Endometrium (tissue), 2 donors: ENCODE measurements at regions not wholly inside any gene's neighbourhood (a gene's known extent, or its start where the extent isn't known, plus 50 kb on each side); places are given as distances from the start of the nearest gene placed in this dataset.
"Not testable (repeated sequence)": the region's sequence is repeated elsewhere in the genome, so short reads cannot be mapped to it uniquely, and the experiment has no call there.

Source experiments
- FAIRE-seq: peaks from 2 replicates; lab custom pipeline; 2012; peaks lifted over from hg19 to GRCh38; lab: Jason Lieb, UNC
- donor health status: control.
- donor health status: control.

DNA sequence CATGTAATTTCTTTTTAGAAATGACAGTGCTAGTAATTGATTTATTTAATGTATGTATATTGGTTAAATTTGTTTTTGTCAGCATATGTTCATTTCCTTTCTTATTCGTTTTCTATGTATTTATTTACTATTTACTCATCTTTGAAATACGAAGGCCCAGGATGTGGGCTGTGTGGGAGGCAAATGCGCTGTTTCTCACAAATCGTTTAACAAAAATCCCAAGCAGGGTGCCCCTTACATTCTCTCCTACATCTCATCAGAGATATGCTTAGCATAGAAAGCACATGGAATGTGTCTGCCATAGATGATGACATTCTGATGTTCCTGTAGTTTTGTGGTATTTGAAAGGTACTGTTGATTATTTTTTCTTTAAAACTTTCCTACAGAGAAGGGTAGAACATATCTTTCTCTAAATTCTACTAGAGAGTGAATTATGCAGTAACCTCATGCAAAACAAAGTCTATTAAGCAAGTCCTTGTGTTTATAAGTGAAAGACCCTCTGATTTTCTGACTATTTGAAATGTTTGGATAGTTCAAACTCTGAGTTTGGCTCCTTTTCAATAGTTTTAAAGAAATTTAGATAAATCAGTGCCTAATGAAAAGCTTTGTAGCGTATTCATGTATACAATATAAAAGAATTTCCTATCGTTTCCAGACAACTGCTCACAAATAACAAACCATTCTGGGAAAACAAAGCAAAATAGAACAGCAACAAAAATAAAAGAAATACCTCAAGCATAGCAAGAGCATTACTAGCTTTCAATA lies 111.1 kb upstream of the VGLL3 start:
- FAIRE-seq: no peak

GRCh38 chr3:87097733-87098132 lies 106.8 kb upstream of the VGLL3 start:
- not testable (repeated sequence) for FAIRE-seq

- no peak for FAIRE-seq
Observed at GRCh38 chr3:87090631-87091030, 99.7 kb upstream of the VGLL3 start.

GRCh38 chr3:87088993-87089841 lies 98.3 kb upstream of the VGLL3 start:
- FAIRE-seq: no peak

GRCh38 chr3:87088430-87088992 lies 97.6 kb upstream of the VGLL3 start:
- FAIRE-seq: no peak

DNA sequence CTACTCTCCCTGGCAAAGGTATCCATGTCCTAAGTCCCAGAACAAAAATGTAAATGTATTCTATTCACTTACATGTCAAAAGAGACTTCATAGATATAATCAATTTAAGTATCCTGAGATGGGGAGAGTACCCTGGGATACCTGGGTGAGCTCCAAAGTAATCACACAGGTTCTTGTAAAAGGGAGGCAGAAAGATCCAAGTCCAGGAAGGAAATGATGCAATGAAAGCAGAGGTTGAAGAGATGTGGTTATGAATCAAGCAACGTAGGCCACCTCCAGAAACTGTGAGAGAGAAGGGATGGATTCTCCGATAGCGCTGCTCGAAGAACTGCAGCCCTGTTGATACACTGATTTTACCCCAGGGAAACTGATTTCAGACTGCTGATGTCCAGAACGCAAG lies 93.9 kb upstream of the VGLL3 start:
- no peak for FAIRE-seq

GRCh38 chr3:87082796-87083440 lies 92.0 kb upstream of the VGLL3 start:
- FAIRE-seq: peak; percentile 87

DNA sequence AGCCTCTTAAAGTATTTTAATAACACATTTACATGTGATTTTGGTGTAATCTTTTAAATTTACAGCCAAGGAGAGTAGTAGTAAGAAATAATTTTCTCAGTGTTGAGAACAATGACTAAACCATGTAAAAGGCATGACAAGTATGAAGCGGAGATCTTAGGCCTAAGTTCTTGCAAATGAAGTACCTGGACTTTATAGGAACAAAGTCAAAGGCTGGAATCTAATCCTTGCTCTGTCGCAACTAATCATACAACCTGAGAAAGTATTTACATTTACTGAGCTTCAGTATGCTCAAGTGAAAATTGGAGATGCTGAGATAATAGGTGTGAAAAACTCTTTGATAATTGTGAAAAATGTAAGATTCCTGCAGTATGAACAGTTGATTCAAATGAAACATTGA lies 86.4 kb upstream of the VGLL3 start:
- FAIRE-seq: no peak

- no peak for FAIRE-seq
Observed at GRCh38 chr3:87076946-87077345, 86.0 kb upstream of the VGLL3 start.

GRCh38 chr3:87073496-87074145 lies 82.7 kb upstream of the VGLL3 start:
- no peak for FAIRE-seq

- no peak for FAIRE-seq
Observed at GRCh38 chr3:87072446-87072845, 81.5 kb upstream of the VGLL3 start.

DNA sequence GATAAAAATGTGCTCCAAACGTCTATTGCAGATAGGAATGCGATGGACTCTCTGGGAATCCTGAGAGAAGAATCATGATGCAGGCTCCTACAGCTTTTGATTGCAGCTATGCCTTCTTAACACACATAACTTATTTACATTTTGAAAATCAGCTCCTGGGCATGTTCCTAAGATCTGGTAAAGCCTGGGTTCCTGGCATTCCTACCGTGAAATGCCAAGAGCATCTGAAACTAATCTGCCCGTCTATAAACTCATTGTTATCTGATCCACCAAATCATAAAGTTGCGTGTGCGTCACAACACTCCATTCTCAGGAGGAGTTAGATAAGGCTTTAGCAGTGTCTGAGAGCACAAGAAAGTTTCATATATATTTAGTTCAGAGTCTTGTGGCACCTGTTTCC lies 79.0 kb upstream of the VGLL3 start:
- FAIRE-seq: no peak

GRCh38 chr3:87069021-87069420 lies 78.1 kb upstream of the VGLL3 start:
- FAIRE-seq: no peak

DNA sequence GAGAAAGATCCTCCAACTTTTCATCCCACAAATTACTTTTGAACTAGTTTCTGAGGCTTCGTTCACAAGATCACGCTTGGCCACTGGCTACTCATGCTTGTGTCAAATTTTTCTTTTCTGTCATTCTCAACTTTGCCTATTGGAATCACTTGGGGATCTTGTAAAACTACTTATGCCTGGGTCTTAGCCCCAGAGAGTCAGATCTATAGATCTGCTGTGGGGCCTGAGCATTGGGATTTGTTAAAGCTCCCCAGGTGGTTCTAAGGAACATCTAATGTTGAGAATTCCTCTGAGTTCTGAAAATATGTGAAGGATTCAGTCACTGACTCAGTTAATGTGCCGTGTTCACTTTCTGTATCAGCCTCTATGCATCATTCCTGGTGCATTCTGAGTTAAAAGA lies 71.7 kb upstream of the VGLL3 start:
- FAIRE-seq: no peak

- FAIRE-seq: no peak
Observed at GRCh38 chr3:87057474-87057873, 66.5 kb upstream of the VGLL3 start.

GRCh38 chr3:87053553-87053952 lies 62.6 kb upstream of the VGLL3 start:
- FAIRE-seq: no peak

GRCh38 chr3:87052499-87053260 lies 61.7 kb upstream of the VGLL3 start:
- no peak for FAIRE-seq

GRCh38 chr3:87047852-87048251 lies 56.9 kb upstream of the VGLL3 start:
- no peak for FAIRE-seq

DNA sequence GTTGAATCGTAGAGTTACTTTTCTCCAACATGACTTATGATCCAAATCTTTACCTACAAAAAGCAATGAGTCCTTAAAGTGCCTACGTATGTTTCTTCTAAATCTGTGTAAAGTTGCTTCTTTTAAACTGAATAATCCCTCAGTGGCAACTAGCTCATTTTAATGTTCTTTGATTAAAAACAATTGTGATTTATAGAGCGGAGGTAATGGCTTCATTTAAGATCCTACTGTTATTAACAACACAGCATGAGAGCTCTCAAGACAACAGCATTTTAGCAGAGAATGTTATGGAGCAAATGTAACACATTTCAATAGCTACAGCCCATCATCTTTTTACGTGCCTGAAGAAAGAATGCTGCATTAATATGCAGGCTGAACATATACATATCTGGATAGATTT lies 55.3 kb upstream of the VGLL3 start:
- FAIRE-seq: no peak

GRCh38 chr3:87045473-87045872 lies 54.5 kb upstream of the VGLL3 start:
- FAIRE-seq: no peak

- no peak for FAIRE-seq
Observed at GRCh38 chr3:87044846-87045245, 53.9 kb upstream of the VGLL3 start.
